ENCODE measurements at regions not wholly inside any gene's neighbourhood (a gene's known extent, or its start where the extent isn't known, plus 50 kb on each side); places are given as distances from the start of the nearest gene placed in this dataset.

GRCh38 chr6:137791281-137792159 is 75.5 kb upstream of the TNFAIP3 start:
- H3K27ac ChIP-seq (replicated peaks), result no peak overlapping the region
- no peak for DNase-seq (ENCODE audit: low read depth in 1 of 2, low spot score in 1 of 2)
- H3K4me3 ChIP-seq (replicated peaks; ENCODE audit: insufficient read depth, low read length), result no peak overlapping the region
- no peaks in the 10 kb centered on the region for H3K27me3 ChIP-seq (ENCODE audit: insufficient read depth, poor library complexity, severe bottlenecking)
- TF ChIP-seq, protein P1, sequence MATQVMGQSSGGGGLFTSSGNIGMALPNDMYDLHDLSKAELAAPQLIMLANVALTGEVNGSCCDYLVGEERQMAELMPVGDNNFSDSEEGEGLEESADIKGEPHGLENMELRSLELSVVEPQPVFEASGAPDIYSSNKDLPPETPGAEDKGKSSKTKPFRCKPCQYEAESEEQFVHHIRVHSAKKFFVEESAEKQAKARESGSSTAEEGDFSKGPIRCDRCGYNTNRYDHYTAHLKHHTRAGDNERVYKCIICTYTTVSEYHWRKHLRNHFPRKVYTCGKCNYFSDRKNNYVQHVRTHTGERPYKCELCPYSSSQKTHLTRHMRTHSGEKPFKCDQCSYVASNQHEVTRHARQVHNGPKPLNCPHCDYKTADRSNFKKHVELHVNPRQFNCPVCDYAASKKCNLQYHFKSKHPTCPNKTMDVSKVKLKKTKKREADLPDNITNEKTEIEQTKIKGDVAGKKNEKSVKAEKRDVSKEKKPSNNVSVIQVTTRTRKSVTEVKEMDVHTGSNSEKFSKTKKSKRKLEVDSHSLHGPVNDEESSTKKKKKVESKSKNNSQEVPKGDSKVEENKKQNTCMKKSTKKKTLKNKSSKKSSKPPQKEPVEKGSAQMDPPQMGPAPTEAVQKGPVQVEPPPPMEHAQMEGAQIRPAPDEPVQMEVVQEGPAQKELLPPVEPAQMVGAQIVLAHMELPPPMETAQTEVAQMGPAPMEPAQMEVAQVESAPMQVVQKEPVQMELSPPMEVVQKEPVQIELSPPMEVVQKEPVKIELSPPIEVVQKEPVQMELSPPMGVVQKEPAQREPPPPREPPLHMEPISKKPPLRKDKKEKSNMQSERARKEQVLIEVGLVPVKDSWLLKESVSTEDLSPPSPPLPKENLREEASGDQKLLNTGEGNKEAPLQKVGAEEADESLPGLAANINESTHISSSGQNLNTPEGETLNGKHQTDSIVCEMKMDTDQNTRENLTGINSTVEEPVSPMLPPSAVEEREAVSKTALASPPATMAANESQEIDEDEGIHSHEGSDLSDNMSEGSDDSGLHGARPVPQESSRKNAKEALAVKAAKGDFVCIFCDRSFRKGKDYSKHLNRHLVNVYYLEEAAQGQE (IDR thresholded peaks at IDR 0.05; ENCODE audit: insufficient replicate concordance, low read depth), result no peak
- TF ChIP-seq POLR2AphosphoS5 (IDR thresholded peaks at IDR 0.05; ENCODE audit: low read depth), result no peak
- TF ChIP-seq CTCF (IDR thresholded peaks at IDR 0.05; ENCODE audit: insufficient read depth, low read length), result no peak
- TF ChIP-seq GABPA (IDR thresholded peaks at IDR 0.05; ENCODE audit: low read depth), result no peak
- TF ChIP-seq SPI1 (IDR thresholded peaks at IDR 0.05; ENCODE audit: borderline replicate concordance, low read depth), result no peak

DNA sequence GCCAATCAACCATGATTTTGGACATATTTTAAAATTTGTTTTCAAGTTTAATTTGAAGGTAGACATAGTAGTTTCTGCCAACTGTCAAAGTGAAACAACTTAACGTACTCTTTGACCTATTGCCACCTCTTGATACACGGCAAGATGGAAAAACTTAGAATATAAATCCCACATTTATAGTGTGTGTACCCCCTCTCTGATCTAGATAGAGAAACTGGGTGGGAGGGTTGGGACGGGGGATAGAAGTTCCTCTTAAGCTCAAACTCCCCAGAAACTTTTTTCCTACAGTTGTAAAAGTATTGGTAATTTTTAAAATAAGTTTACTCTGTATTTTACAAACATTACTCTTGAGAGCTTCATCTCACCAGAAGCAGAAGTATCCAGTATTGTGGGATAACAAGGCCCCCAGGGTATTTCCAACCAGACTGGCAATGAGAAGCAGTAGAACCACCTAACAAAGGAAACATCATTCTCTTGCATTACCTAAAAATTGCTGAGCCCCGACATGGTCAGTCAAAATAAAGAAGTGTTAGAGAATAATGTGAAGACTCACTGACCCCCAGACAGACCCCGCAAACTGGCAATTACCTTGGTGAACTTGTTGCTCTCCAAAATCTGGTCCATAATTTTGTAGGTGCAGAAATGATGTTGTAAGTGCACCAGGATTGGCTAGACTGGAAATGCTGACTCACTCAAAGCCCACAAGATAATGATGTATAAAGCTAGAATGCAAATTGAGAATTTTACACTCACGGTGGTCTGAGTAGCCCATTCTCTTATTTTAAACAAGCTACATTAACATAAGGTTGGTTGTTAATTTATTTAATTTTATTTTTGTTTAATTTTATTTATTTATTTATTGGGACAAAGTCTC is 74.7 kb upstream of the TNFAIP3 start:
- no peak for DNase-seq (ENCODE audit: low read depth in 1 of 2, low spot score in 1 of 2)
- Histone ChIP-seq H3K27ac (replicated peaks) (no peak overlapping the region), H3K27me3 (ENCODE audit: insufficient read depth, poor library complexity, severe bottlenecking) (no peaks in the 10 kb centered on the region), H3K4me3 (replicated peaks; ENCODE audit: insufficient read depth, low read length) (no peak overlapping the region)
- TF ChIP-seq CTCF (IDR thresholded peaks at IDR 0.05; ENCODE audit: insufficient read depth, low read length) (no peak), SPI1 (IDR thresholded peaks at IDR 0.05; ENCODE audit: borderline replicate concordance, low read depth) (no peak), POLR2AphosphoS5 (IDR thresholded peaks at IDR 0.05; ENCODE audit: low read depth) (no peak), GABPA (IDR thresholded peaks at IDR 0.05; ENCODE audit: low read depth) (no peak)
- TF ChIP-seq, protein P1 (IDR thresholded peaks at IDR 0.05; ENCODE audit: insufficient replicate concordance, low read depth), result no peak

DNA sequence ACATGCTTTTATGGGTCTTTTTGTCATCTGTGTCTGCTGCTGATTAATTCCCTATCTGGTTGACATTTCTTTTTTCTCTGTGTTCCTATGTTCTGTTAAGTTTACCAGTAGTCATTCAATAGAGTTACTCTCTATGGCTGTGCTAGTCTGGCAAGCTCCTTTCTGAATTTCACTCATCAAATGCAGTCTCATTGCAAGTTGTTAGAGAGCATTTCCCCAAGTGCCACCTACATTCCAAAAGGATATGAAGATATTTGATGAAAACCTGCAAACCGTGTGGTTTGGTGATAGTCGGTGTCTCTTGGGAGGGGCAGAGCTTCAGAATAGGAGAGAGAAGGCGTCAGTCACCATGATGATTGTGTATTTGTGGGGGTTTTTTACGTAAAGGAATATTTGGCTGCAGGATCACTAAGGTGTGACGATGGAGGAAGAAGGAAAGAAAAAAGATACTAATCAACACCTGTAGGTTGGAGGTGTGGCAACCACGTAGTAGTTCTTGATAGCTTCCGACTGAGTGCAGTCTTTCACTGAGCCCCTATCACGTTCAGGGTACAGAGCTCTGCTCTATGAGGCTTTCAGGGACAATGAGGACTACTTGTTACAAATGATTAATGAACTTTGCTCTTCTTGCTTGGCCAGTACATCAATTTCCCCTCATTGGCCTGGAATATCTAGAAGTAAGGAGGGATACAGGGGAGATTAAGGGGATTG is 73.1 kb upstream of the TNFAIP3 start:
- no peak for DNase-seq (ENCODE audit: low read depth in 1 of 2, low spot score in 1 of 2)
- no peak overlapping the region for H3K4me3 ChIP-seq (replicated peaks; ENCODE audit: insufficient read depth, low read length)
- no peak overlapping the region for H3K27ac ChIP-seq (replicated peaks)
- no peaks in the 10 kb centered on the region for H3K27me3 ChIP-seq (ENCODE audit: insufficient read depth, poor library complexity, severe bottlenecking)
- TF ChIP-seq POLR2AphosphoS5 (IDR thresholded peaks at IDR 0.05; ENCODE audit: low read depth) (no peak), SPI1 (IDR thresholded peaks at IDR 0.05; ENCODE audit: borderline replicate concordance, low read depth) (no peak), CTCF (IDR thresholded peaks at IDR 0.05; ENCODE audit: insufficient read depth, low read length) (no peak), GABPA (IDR thresholded peaks at IDR 0.05; ENCODE audit: low read depth) (no peak)
- TF ChIP-seq, protein P1 (IDR thresholded peaks at IDR 0.05; ENCODE audit: insufficient replicate concordance, low read depth), result no peak

Measured in HL-60 (cell line).